ENCODE measurements at regions not wholly inside any gene's neighbourhood (a gene's known extent, or its start where the extent isn't known, plus 50 kb on each side); places are given as distances from the start of the nearest gene placed in this dataset.

GRCh38 chr5:52392321-52392720, 395.4 kb upstream of the ITGA1 start:
- Histone ChIP-seq H3K9me3 (replicated peaks) (peaks cover 9% of the 10 kb centered on the region), H3K4me3 (no peak overlapping the region), H3K4me1 (no peaks in the 10 kb centered on the region), H3K27ac (replicated peaks) (no peak overlapping the region), H3K27me3 (ENCODE audit: low read depth) (no peaks in the 10 kb centered on the region), H3K36me3 (no peaks in the 10 kb centered on the region)
- no peak for TF ChIP-seq CTCF (IDR thresholded peaks at IDR 0.05; ENCODE audit: borderline replicate concordance)
- no peak for DNase-seq
- intact Hi-C loops (cut with micrococcal nuclease), result no loop called here

DNA sequence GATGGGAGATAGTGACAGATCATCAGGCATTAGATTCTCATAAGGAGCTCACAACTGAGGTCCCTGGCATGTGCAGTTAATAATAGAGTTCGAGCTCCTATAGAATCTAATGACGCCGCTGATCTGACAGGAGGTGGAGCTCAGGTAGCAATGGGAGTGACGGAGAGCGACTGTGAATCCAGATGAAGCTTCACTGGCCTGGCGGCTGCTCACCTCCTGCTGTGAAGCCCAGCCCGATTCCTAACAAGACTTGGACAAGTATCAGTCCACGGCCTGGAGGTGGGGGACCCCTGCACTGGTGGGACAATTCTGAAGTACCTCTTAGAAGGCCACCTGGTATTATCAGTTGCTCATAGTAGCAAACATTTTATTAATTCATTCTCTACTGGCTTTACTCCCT, 377.9 kb upstream of the ITGA1 start:
- H3K4me1 ChIP-seq, result no peaks in the 10 kb centered on the region
- no peaks in the 10 kb centered on the region for H3K36me3 ChIP-seq
- intact Hi-C loops (cut with micrococcal nuclease), result no loop called here
- H3K9me3 ChIP-seq (replicated peaks), result no peaks in the 10 kb centered on the region
- H3K27me3 ChIP-seq (ENCODE audit: low read depth), result no peaks in the 10 kb centered on the region
- TF ChIP-seq CTCF (IDR thresholded peaks at IDR 0.05; ENCODE audit: borderline replicate concordance), result no peak
- no peak for DNase-seq
- H3K27ac ChIP-seq (replicated peaks), result no peak overlapping the region
- H3K4me3 ChIP-seq, result no peak overlapping the region

DNA sequence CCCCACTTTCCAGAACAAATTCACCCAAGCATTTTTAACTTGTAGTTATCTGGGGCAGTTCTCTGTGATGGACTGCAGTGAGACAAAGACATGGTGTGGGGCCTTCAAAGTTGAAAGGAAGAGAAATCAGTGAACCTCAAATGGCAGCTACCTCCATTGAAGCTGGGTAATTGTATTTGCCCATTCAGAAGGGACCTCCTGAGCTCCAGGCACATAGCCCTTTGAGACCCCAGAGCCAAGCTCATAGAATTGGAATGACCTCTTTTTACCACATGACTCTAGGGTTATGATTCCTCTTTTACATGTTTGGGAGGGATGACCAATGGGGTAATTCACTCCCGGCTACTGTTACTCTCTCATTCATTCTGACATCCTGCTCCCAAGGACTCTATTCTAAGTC, 368.4 kb upstream of the ITGA1 start:
- no peaks in the 10 kb centered on the region for H3K36me3 ChIP-seq
- no peaks in the 10 kb centered on the region for H3K9me3 ChIP-seq (replicated peaks)
- intact Hi-C loops (cut with micrococcal nuclease), result no loop called here
- DNase-seq, result no peak
- no peak overlapping the region for H3K27ac ChIP-seq (replicated peaks)
- TF ChIP-seq CTCF (IDR thresholded peaks at IDR 0.05; ENCODE audit: borderline replicate concordance), result no peak
- no peak overlapping the region for H3K4me3 ChIP-seq
- H3K27me3 ChIP-seq (ENCODE audit: low read depth), result no peaks in the 10 kb centered on the region
- H3K4me1 ChIP-seq, result no peaks in the 10 kb centered on the region

DNA sequence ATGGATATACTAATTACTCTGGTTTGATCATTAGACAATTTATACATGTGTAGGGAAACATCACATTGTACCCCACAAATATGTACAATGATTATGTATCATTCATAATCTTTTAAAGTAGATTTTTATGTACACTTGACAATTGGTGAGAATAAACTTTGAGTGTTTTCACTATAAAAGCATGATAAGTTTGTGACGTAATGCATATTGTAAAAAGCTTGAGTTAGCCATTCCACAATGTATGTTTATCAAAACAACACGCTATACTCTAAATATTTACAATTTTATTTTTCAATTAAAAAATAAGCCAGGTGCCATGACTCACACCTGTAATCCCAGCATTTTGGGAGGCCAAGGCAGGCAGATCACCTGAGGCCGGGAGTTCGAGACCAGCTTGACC, 360.1 kb upstream of the ITGA1 start:
- TF ChIP-seq CTCF (IDR thresholded peaks at IDR 0.05; ENCODE audit: borderline replicate concordance), result no peak
- intact Hi-C loops (cut with micrococcal nuclease), result no loop called here

GRCh38 chr5:52428977-52429489, 358.7 kb upstream of the ITGA1 start:
- TF ChIP-seq CTCF (IDR thresholded peaks at IDR 0.05; ENCODE audit: borderline replicate concordance), result no peak

More for the DNA sequence above, 360.1 kb upstream of the ITGA1 start:
- no peak overlapping the region for H3K4me3 ChIP-seq
- no peak for DNase-seq
- H3K27ac ChIP-seq (replicated peaks), result no peak overlapping the region
- no peaks in the 10 kb centered on the region for H3K4me1 ChIP-seq
- H3K9me3 ChIP-seq (replicated peaks), result peaks cover 8% of the 10 kb centered on the region
- H3K27me3 ChIP-seq (ENCODE audit: low read depth), result no peaks in the 10 kb centered on the region
- no peaks in the 10 kb centered on the region for H3K36me3 ChIP-seq

GRCh38 chr5:52441768-52442167, 345.9 kb upstream of the ITGA1 start:
- intact Hi-C loops (cut with micrococcal nuclease), result no loop called here
- TF ChIP-seq CTCF (IDR thresholded peaks at IDR 0.05; ENCODE audit: borderline replicate concordance), result no peak
- Histone ChIP-seq H3K9me3 (replicated peaks) (peaks cover 23% of the 10 kb centered on the region), H3K27me3 (ENCODE audit: low read depth) (no peaks in the 10 kb centered on the region), H3K4me1 (no peaks in the 10 kb centered on the region), H3K27ac (replicated peaks) (no peak overlapping the region), H3K4me3 (no peak overlapping the region), H3K36me3 (no peaks in the 10 kb centered on the region)
- DNase-seq, result no peak

More at GRCh38 chr5:52428977-52429489, 358.7 kb upstream of the ITGA1 start:
- H3K36me3 ChIP-seq, result no peaks in the 10 kb centered on the region
- intact Hi-C loops (cut with micrococcal nuclease), result no loop called here
- DNase-seq, result no peak
- no peaks in the 10 kb centered on the region for H3K4me1 ChIP-seq
- peaks cover 8% of the 10 kb centered on the region for H3K9me3 ChIP-seq (replicated peaks)
- H3K4me3 ChIP-seq, result no peak overlapping the region
- H3K27ac ChIP-seq (replicated peaks), result no peak overlapping the region
- H3K27me3 ChIP-seq (ENCODE audit: low read depth), result no peaks in the 10 kb centered on the region
